Cardiac muscle cell (in vitro differentiated cells and primary cell): ENCODE measurements at regions not wholly inside any gene's neighbourhood (a gene's known extent, or its start where the extent isn't known, plus 50 kb on each side); places are given as distances from the start of the nearest gene placed in this dataset.

Experiments
- DNase-seq, 2 donors: peaks; one replicate each; pipeline versions ENCODE4 v3.0.0 to v3.0.0-alpha.2; 2010 to 2017; ENCODE audit warnings: low read depth in 1 of 2, low spot score in 1 of 2
- H3K27ac ChIP-seq: fragments of 200-600 bp; sonication (generic); 2 replicates; pipeline ENCODE4 v1.5.1; 2016
- H3K27me3 ChIP-seq: fragments of 200-600 bp; sonication (generic); 2 replicates; pipeline ENCODE4 v1.6.0; 2016; ENCODE audit warnings: control low read depth
- H3K36me3 ChIP-seq: fragments of 200-600 bp; sonication (generic); 2 replicates; pipeline ENCODE4 v1.5.1; 2016; ENCODE audit warnings: control low read depth
- H3K4me1 ChIP-seq: fragments of 200-600 bp; sonication (generic); 2 replicates; pipeline ENCODE4 v1.8.1; 2017; ENCODE audit warnings: low read depth, mild to moderate bottlenecking, mixed run types
- H3K4me3 ChIP-seq: fragments of 200-600 bp; sonication (generic); 2 replicates; pipeline ENCODE4 v1.5.1; 2016; ENCODE audit warnings: mild to moderate bottlenecking
- H3K9me3 ChIP-seq: fragments of 200-600 bp; sonication (generic); 2 replicates; pipeline ENCODE4 v1.5.1; 2017; ENCODE audit warnings: low read depth, mild to moderate bottlenecking, control low read depth
- TF ChIP-seq, protein P1 (sequence below): IDR thresholded peaks from 2 replicates; pipeline ENCODE4 v1.5.1; 2012; ENCODE audit warnings: low read depth, mild to moderate bottlenecking, low read length

DNA sequence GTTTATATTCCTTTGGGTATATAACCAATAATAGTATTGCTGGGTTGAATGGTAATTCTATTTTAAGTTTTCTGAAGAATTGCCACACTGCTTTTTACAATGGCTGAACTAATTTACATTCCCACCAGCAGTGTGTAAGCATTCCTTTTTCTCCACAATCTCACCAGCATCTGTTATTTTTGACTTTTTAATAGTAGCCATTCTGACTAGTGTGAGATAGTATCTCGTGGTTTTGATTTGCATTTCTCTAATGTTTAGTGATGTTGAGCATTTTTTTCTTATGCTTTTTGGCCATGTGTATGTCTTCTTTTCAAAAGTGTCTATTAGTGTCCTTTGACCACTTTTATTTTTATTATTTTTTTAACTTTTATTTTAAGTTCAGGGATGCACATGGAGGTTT lies 275.3 kb downstream of the METTL15 start:
- H3K4me3 ChIP-seq: no peak overlapping the region
- DNase-seq: no peak
- H3K36me3 ChIP-seq: no peaks in the 10 kb centered on the region
- TF ChIP-seq, protein P1, sequence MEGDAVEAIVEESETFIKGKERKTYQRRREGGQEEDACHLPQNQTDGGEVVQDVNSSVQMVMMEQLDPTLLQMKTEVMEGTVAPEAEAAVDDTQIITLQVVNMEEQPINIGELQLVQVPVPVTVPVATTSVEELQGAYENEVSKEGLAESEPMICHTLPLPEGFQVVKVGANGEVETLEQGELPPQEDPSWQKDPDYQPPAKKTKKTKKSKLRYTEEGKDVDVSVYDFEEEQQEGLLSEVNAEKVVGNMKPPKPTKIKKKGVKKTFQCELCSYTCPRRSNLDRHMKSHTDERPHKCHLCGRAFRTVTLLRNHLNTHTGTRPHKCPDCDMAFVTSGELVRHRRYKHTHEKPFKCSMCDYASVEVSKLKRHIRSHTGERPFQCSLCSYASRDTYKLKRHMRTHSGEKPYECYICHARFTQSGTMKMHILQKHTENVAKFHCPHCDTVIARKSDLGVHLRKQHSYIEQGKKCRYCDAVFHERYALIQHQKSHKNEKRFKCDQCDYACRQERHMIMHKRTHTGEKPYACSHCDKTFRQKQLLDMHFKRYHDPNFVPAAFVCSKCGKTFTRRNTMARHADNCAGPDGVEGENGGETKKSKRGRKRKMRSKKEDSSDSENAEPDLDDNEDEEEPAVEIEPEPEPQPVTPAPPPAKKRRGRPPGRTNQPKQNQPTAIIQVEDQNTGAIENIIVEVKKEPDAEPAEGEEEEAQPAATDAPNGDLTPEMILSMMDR: no peak
- no peaks in the 10 kb centered on the region for H3K27me3 ChIP-seq
- H3K9me3 ChIP-seq: no peaks in the 10 kb centered on the region
- no peak overlapping the region for H3K27ac ChIP-seq
- no peaks in the 10 kb centered on the region for H3K4me1 ChIP-seq
